Stimulated activated CD4-positive, alpha-beta T cell treated with anti-CD3 and anti-CD28 coated beads, Interleukin-12 subunit alpha, Interleukin-12 subunit beta, amount 100 ng/mL, for 4 hours (primary cell): ENCODE measurements at regions not wholly inside any gene's neighbourhood (a gene's known extent, or its start where the extent isn't known, plus 50 kb on each side); places are given as distances from the start of the nearest gene placed in this dataset.

Experiments
- DNase-seq: peaks from one replicate; pipeline ENCODE4 v3.0.0-alpha.2; 2020

GRCh38 chr16:9188721-9189120 lies 97.3 kb downstream of the HAPSTR1 start:
- DNase-seq: no peak

GRCh38 chr16:9191274-9191850 lies 99.9 kb downstream of the HAPSTR1 start:
- no peak for DNase-seq

GRCh38 chr16:9192746-9193145 lies 101.3 kb downstream of the HAPSTR1 start:
- DNase-seq: no peak

GRCh38 chr16:9195287-9195686 lies 103.8 kb downstream of the HAPSTR1 start:
- no peak for DNase-seq

- no peak for DNase-seq
Observed at GRCh38 chr16:9197957-9198661, 106.7 kb downstream of the HAPSTR1 start.

- DNase-seq: no peak
Observed at GRCh38 chr16:9199311-9199710, 107.9 kb downstream of the HAPSTR1 start.

- DNase-seq: no peak
Observed at GRCh38 chr16:9199751-9200150, 108.3 kb downstream of the HAPSTR1 start.

- DNase-seq: no peak
Observed at GRCh38 chr16:9203956-9204355, 112.5 kb downstream of the HAPSTR1 start.

- DNase-seq: no peak
Observed at GRCh38 chr16:9205661-9206060, 114.2 kb downstream of the HAPSTR1 start.

GRCh38 chr16:9206156-9206555 lies 114.7 kb downstream of the HAPSTR1 start:
- DNase-seq: no peak

- no peak for DNase-seq
Observed at GRCh38 chr16:9212621-9213020, 121.2 kb downstream of the HAPSTR1 start.

- no peak for DNase-seq
Observed at GRCh38 chr16:9219813-9220212, 128.4 kb downstream of the HAPSTR1 start.

GRCh38 chr16:9225527-9226316 lies 134.3 kb downstream of the HAPSTR1 start:
- DNase-seq: no peak

GRCh38 chr16:9226924-9227323 lies 135.5 kb downstream of the HAPSTR1 start:
- DNase-seq: no peak

- no peak for DNase-seq
Observed at GRCh38 chr16:9231039-9231438, 139.6 kb downstream of the HAPSTR1 start.

GRCh38 chr16:9232102-9232770 lies 140.8 kb downstream of the HAPSTR1 start:
- no peak for DNase-seq

GRCh38 chr16:9235867-9236266 lies 144.4 kb downstream of the HAPSTR1 start:
- no peak for DNase-seq

- no peak for DNase-seq
Observed at GRCh38 chr16:9236319-9236718, 144.9 kb downstream of the HAPSTR1 start.

GRCh38 chr16:9238346-9238745 lies 146.9 kb downstream of the HAPSTR1 start:
- no peak for DNase-seq

- DNase-seq: no peak
Observed at GRCh38 chr16:9241177-9241576, 149.7 kb downstream of the HAPSTR1 start.

- no peak for DNase-seq
Observed at GRCh38 chr16:9248162-9248561, 156.7 kb downstream of the HAPSTR1 start.

GRCh38 chr16:9249534-9249933 lies 158.1 kb downstream of the HAPSTR1 start:
- DNase-seq: no peak

GRCh38 chr16:9251026-9251425 lies 159.6 kb downstream of the HAPSTR1 start:
- DNase-seq: no peak

- no peak for DNase-seq
Observed at GRCh38 chr16:9254863-9255262, 163.4 kb downstream of the HAPSTR1 start.
